ENCODE measurements at regions not wholly inside any gene's neighbourhood (a gene's known extent, or its start where the extent isn't known, plus 50 kb on each side); places are given as distances from the start of the nearest gene placed in this dataset.

GRCh38 chr6:119591235-119591634 is 241.7 kb upstream of the MAN1A1 start:
- no peak for DNase-seq (ENCODE audit: low spot score)

DNA sequence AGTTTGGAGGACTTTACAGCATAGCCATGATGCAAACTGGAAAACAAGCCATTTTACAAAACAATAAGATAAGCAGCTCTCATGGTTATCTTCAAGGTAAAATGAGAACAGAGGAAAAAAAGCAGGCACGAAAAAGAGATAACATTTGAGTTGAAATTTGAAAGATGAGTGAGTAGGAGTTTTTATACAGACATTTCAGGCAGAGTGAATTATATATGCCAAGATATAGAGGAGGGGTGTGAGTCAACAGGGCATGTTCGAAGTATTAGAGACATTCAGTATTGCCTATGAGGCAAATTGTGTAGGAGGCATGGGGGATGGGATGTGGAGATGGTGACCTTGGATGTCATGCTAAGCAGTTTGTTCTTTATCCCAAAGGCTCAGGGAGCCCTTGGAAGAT is 240.5 kb upstream of the MAN1A1 start:
- DNase-seq (ENCODE audit: low spot score), result no peak

DNA sequence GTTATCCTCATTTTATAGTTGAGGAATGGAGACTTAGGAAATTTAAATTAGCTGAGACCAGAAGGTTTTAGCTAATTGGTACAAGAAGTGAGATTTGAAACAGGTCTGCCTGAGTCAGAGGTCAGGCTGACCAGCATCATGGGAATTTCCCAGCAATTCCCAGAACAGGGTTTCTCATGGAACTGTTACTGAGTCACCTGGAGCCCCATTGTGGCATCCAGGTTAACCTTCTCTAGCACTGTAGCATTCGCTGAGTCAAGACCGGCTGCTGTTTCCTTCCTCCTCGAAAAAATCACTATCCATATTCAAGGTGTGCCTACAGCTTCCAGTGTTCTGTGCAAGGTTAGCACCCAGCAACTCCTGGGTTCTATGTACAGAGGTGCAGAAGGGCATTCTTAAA is 238.0 kb upstream of the MAN1A1 start:
- no peak for DNase-seq (ENCODE audit: low spot score)

DNA sequence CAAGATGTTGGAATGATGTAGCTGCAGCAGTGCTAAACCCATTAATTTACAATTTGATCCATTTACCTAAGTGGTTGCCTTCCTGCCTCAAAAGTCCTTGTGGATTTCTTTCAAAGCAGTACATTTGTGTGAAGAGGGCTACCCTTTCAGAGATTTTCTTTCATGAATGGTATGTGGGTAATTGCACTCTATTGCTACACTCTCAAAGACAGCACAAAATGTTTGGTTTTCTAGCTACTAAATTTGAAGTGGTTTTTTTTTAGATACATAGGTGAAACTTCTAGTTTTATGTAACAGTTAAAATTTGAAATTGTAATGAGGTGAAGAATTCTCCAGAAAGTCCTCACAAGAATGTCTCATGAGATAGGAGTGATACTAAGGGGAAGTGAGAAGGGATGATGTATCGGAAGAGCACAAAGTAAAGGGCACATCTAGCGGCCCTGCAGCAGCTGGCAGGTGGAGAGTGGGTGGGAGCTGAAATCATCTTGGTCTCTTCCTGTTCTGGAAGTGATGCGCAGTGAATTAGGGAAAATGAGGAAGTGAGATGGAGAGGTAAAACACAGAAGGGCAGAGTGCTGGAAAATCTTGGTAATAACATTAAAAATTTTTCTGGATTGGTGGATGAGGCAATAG is 236.8 kb upstream of the MAN1A1 start:
- DNase-seq (ENCODE audit: low spot score), result peak; percentile 3

DNA sequence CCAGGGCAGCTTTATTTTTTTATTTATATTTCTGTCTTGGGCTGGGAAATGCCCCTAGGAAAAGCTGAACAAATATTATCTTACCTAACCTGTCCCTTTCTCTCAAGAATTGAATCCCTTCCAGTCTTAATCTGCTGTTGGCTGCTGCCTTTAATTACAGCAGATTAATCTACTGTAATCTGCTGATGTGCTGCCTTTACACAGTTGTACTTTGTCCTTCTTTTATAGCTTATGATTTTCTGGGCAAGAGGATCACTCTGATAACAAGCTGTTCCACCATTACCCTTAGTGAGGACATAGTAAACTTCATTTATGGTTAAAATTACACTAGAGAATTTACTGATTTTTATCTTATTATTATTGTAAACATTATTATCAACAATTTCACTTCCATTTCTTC is 234.5 kb upstream of the MAN1A1 start:
- DNase-seq (ENCODE audit: low spot score), result no peak

DNA sequence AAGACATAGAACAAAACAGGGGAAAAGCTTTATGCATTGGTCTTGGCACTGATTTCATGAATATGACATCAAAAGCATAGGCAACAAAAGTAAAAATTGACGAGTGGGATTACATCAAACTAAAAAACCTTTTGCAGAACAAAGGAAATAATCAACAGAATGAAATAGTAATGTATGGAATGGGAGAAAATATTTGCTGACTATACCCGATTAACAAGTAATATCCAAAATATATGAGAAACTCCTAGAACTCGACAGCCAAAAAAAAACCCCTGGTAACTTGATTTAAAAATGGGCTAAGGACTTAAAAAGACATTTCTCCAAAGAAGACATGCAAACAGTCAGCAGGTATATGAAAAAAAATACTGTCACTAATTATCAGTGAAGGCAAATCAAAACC is 231.7 kb upstream of the MAN1A1 start:
- no peak for DNase-seq (ENCODE audit: low spot score)

- DNase-seq (ENCODE audit: low spot score), result no peak
Measured at GRCh38 chr6:119575721-119576120, 226.2 kb upstream of the MAN1A1 start.

DNA sequence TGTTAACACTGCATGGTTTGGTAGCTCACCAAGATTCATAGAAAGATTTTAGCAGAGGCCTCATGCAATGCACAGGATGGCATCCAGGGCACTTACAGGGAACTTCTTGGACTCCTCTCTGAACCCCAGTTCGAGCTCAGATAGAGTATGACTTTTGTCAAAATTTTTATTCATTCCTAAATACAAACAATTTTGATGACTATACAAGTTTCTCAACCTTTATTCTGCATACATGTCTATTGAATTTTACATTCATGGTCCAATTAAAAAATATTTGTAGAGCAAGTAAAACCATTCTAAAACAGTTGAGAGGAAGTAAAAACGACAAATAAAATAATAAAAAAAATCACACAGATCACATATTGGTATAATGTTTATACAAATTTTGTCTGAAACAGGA is 219.0 kb upstream of the MAN1A1 start:
- DNase-seq (ENCODE audit: low spot score), result no peak

DNA sequence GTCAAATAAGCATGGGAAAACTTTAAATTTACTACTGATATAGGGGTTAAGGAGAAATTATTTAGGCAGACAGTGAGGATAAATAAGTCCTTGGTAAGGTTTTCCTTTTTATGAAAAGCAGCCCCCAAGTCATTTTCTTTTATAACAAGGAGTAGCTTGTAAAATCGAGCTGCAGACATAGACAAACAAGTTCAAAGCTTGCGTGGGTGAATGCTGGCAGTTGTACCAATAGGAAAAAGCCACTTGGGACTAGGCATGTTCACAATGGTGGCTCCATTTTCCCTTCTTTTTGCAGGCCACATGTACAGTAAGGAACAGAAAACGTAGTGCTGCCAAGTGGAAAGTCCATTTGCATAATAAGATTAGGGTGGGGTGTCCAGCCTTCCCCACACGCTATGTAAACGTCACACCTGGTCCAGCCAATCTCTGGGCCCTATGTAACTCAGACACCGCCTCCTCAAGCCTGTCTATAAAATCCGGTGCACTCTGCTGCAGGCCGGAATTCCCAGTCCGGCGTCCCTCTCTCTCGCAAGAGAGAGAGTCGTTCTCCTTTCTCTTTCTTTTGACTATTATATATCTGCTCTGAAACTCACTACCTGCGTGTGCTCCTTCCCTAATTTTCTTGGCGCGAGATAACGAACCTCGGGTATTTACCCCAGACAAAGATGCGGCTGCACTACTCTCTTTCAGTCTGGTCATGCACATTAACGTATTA is 217.1 kb upstream of the MAN1A1 start:
- DNase-seq (ENCODE audit: low spot score), result no peak

- DNase-seq (ENCODE audit: low spot score), result no peak
Measured at GRCh38 chr6:119565893-119566292, 216.3 kb upstream of the MAN1A1 start.

- DNase-seq (ENCODE audit: low spot score), result no peak
Measured at GRCh38 chr6:119562168-119562567, 212.6 kb upstream of the MAN1A1 start.

DNA sequence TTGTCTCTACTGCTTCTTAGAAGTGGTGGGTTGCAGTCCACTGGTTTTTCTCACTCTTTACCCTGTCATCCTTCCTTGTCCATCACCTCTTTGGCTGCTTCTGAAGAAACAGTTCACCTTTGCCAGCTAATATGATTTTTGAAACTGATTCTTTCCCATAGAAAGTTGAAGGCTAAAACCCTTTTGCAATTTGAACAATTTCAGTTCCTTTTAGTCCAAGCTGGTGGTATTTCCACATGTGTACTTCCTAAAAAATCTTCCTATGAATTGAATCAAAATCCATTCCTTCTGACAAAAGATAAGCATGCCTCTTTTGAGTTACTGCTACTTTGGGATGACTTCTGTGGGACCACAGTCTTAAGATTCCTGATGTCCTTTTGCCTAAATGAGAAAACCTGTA is 210.0 kb upstream of the MAN1A1 start:
- no peak for DNase-seq (ENCODE audit: low spot score)

DNA sequence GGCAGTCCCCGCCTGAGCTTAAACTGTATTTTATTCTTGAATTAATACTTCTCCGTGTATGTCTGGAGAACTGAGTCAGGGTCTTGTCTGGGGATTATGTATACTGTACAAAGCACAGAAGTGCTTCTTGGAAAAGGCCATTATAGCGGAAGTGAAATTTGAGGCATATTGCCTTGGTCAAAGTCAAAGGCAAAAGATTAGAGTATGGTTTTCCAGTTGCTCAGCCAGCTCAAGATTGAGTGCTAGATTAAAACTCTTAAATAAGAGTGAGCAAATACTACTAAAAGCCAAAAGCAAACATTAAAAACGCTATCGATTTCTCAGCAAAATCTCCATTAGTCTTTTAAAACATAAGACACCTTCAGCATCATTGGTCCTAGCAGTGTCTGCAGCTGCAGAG is 207.7 kb upstream of the MAN1A1 start:
- no peak for DNase-seq (ENCODE audit: low spot score)

- DNase-seq (ENCODE audit: low spot score), result no peak
Measured at GRCh38 chr6:119552021-119552420, 202.5 kb upstream of the MAN1A1 start.

- DNase-seq (ENCODE audit: low spot score), result no peak
Measured at GRCh38 chr6:119547024-119547423, 197.5 kb upstream of the MAN1A1 start.

GRCh38 chr6:119545245-119545644 is 195.7 kb upstream of the MAN1A1 start:
- DNase-seq (ENCODE audit: low spot score), result no peak

GRCh38 chr6:119544325-119545175 is 195.0 kb upstream of the MAN1A1 start:
- DNase-seq (ENCODE audit: low spot score), result no peak

DNA sequence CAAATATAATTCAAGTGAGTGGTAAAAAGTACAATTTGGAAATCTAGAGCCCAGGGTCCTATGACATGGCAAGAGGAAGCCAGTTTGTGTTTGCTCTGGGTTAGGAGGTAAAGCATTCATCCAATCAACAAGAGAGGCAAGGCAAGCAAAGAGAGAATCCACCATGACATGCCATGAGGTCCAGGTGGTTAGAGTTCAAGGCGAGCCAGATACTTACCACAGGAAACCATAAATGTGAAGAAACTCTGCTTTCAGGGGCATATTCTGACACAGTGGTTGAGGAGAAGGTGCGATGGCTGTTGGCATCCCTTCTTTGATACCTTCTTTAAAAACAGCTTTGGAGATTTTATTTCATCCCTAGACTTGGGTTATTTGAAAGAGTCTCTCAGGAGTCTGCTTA is 193.8 kb upstream of the MAN1A1 start:
- DNase-seq (ENCODE audit: low spot score), result no peak

DNA sequence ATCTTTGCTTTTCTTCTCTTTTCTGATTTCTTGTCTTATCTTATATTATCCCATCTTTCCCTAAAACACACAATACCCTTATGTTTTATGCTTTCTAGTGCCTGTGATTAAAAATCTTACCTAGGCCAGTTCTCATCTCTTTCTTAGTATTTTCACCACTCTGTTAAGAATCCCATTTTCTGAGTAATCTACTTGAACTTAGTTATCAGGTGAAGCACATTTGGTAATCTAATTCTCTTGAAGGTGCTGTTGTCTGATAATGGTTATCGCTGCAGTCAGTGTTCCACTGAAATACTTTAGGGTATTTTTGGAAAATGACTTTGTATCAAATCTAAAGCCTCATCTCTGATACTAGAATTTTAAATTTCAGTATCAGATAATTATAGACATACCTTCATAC is 192.5 kb upstream of the MAN1A1 start:
- DNase-seq (ENCODE audit: low spot score), result no peak

GRCh38 chr6:119541132-119541905 is 191.8 kb upstream of the MAN1A1 start:
- DNase-seq (ENCODE audit: low spot score), result no peak

- DNase-seq (ENCODE audit: low spot score), result no peak
Measured at GRCh38 chr6:119540417-119540816, 190.9 kb upstream of the MAN1A1 start.

GRCh38 chr6:119539066-119539746 is 189.6 kb upstream of the MAN1A1 start:
- no peak for DNase-seq (ENCODE audit: low spot score)

Data from germinal center (tissue), 1 donor.